ENCODE measurements at regions not wholly inside any gene's neighbourhood (a gene's known extent, or its start where the extent isn't known, plus 50 kb on each side); places are given as distances from the start of the nearest gene placed in this dataset.

GRCh38 chr4:119736559-119736958 is 108.0 kb upstream of the PDE5A start:
- H3K4me3 ChIP-seq (ENCODE audit: low read depth, low read length) = no peak overlapping the region
- peaks cover 11% of the 10 kb centered on the region for H3K4me1 ChIP-seq (ENCODE audit: control insufficient read depth, insufficient read depth, low read length)
- CTCF ChIA-PET = no interaction called here
- no peak overlapping the region for H3K27ac ChIP-seq (ENCODE audit: extremely low read depth, low read depth, low read length)
- POLR2A ChIA-PET = no interaction called here
- H3K9me3 ChIP-seq (ENCODE audit: control insufficient read depth, insufficient read depth, low read depth, low read length) = no peaks in the 10 kb centered on the region
- no peaks in the 10 kb centered on the region for H3K36me3 ChIP-seq (ENCODE audit: control insufficient read depth in 2 of 2, insufficient read depth in 1 of 2, low read length in 2 of 2)
- TF ChIP-seq REPIN1 (tag by site-specific recombination; IDR thresholded peaks at IDR 0.05; ENCODE audit: low read depth) (no peak), ZNF211 (tag by site-specific recombination; IDR thresholded peaks at IDR 0.05; ENCODE audit: low read depth) (no peak), ZNF239 (tag by site-specific recombination; IDR thresholded peaks at IDR 0.05) (no peak), ZNF280C (tag by site-specific recombination; IDR thresholded peaks at IDR 0.05) (no peak), ZNF23 (tag by site-specific recombination; IDR thresholded peaks at IDR 0.05; ENCODE audit: borderline replicate concordance) (no peak), SCRT2 (tag by site-specific recombination; IDR thresholded peaks at IDR 0.05) (no peak), ZBTB26 (tag by site-specific recombination; optimal IDR thresholded peaks at IDR 0.05) (no peak), ZFP41 (tag by site-specific recombination; IDR thresholded peaks at IDR 0.05; ENCODE audit: borderline replicate concordance) (no peak), ZNF202 (tag by site-specific recombination; IDR thresholded peaks at IDR 0.05; ENCODE audit: borderline replicate concordance) (no peak), ZBTB6 (tag by site-specific recombination; IDR thresholded peaks at IDR 0.05) (no peak), SCRT1 (tag by site-specific recombination; IDR thresholded peaks at IDR 0.05; ENCODE audit: borderline replicate concordance) (no peak), ZNF621 (tag by site-specific recombination; IDR thresholded peaks at IDR 0.05) (no peak), ZBTB21 (tag by site-specific recombination; IDR thresholded peaks at IDR 0.05) (no peak)

GRCh38 chr4:119735165-119735651 is 106.6 kb upstream of the PDE5A start:
- no peak overlapping the region for H3K4me3 ChIP-seq (ENCODE audit: low read depth, low read length)
- ChIA-PET POLR2A (interaction anchor here (1.8 kb wide), 1 partner anchor 108 kb away, joined by 6 read pairs; no protein-coding TSS in a partner anchor), CTCF (interaction anchor here (1.0 to 1.2 kb wide), 2 partner anchors 107 to 108 kb away, joined by 3 read pairs; partner anchors contain the start of gene PDE5A)
- no peak for TF ChIP-seq ZBTB17 (tag by site-specific recombination; IDR thresholded peaks at IDR 0.05)
- no peak for TF ChIP-seq ZNF394 (tag by site-specific recombination; IDR thresholded peaks at IDR 0.05; ENCODE audit: borderline replicate concordance)
- no peak for TF ChIP-seq OVOL3 (tag by site-specific recombination; IDR thresholded peaks at IDR 0.05)
- no peaks in the 10 kb centered on the region for H3K36me3 ChIP-seq (ENCODE audit: control insufficient read depth in 2 of 2, insufficient read depth in 1 of 2, low read length in 2 of 2)
- no peaks in the 10 kb centered on the region for H3K9me3 ChIP-seq (ENCODE audit: control insufficient read depth, insufficient read depth, low read depth, low read length)
- H3K4me1 ChIP-seq (ENCODE audit: control insufficient read depth, insufficient read depth, low read length) = peaks cover 22% of the 10 kb centered on the region
- peak overlapping the region; percentile 69 for H3K27ac ChIP-seq (ENCODE audit: extremely low read depth, low read depth, low read length)

GRCh38 chr4:119733431-119733830 is 104.8 kb upstream of the PDE5A start:
- no peaks in the 10 kb centered on the region for H3K9me3 ChIP-seq (ENCODE audit: control insufficient read depth, insufficient read depth, low read depth, low read length)
- no peaks in the 10 kb centered on the region for H3K36me3 ChIP-seq (ENCODE audit: control insufficient read depth in 2 of 2, insufficient read depth in 1 of 2, low read length in 2 of 2)
- H3K4me1 ChIP-seq (ENCODE audit: control insufficient read depth, insufficient read depth, low read length) = peaks cover 23% of the 10 kb centered on the region
- H3K27ac ChIP-seq (ENCODE audit: extremely low read depth, low read depth, low read length) = no peak overlapping the region
- CTCF ChIA-PET = no interaction called here
- POLR2A ChIA-PET = interaction anchor here (0.7 to 1.2 kb wide), 2 partner anchors 12 to 106 kb away, joined by 3 to 4 read pairs; no protein-coding TSS in a partner anchor
- H3K4me3 ChIP-seq (ENCODE audit: low read depth, low read length) = no peak overlapping the region
- TF ChIP-seq ZBTB1 (tag by site-specific recombination; IDR thresholded peaks at IDR 0.05) (no peak), RBAK (tag by site-specific recombination; IDR thresholded peaks at IDR 0.05) (no peak), ZNF214 (tag by site-specific recombination; IDR thresholded peaks at IDR 0.05; ENCODE audit: borderline replicate concordance) (no peak), ZNF544 (tag by site-specific recombination; IDR thresholded peaks at IDR 0.05) (no peak), OSR2 (tag by site-specific recombination; IDR thresholded peaks at IDR 0.05) (no peak), PRDM2 (tag by site-specific recombination; IDR thresholded peaks at IDR 0.05; ENCODE audit: borderline replicate concordance) (no peak)

All from HEK293 (cell line).